ENCODE measurements at regions not wholly inside any gene's neighbourhood (a gene's known extent, or its start where the extent isn't known, plus 50 kb on each side); places are given as distances from the start of the nearest gene placed in this dataset.

GRCh38 chr10:91082447-91082846, 138.0 kb upstream of the PCGF5 start:
- TF ChIP-seq SP1 (IDR thresholded peaks at IDR 0.05) = no peak
- TF ChIP-seq TARDBP (IDR thresholded peaks at IDR 0.05) = no peak
- no peak for TF ChIP-seq ELF4 (IDR thresholded peaks at IDR 0.05)
- TF ChIP-seq HDGF (IDR thresholded peaks at IDR 0.05; ENCODE audit: borderline replicate concordance) = no peak
- no peak for TF ChIP-seq FOXM1 (IDR thresholded peaks at IDR 0.05; ENCODE audit: borderline replicate concordance)
- no peak for TF ChIP-seq BHLHE40 (IDR thresholded peaks at IDR 0.05; ENCODE audit: borderline replicate concordance)
- no peak for TF ChIP-seq ZNF384 (IDR thresholded peaks at IDR 0.05)
